GM23338 (cell line): ENCODE measurements at regions not wholly inside any gene's neighbourhood (a gene's known extent, or its start where the extent isn't known, plus 50 kb on each side); places are given as distances from the start of the nearest gene placed in this dataset.

Source experiments
- ATAC-seq: fragments of 200-7000 bp; cut with Tn5 transposase; 3 replicates; pipeline ENCODE4 v1.9.1; 2020
- DNase-seq: peaks from one replicate; pipeline ENCODE4 v3.0.0-alpha.2; 2015; ENCODE audit warnings: low spot score
- H2AFZ ChIP-seq: fragments of 200-600 bp; sonication (generic); 2 replicates; pipeline ENCODE4 v1.8.0; 2016; ENCODE audit warnings: antibody characterized with exemption, mild to moderate bottlenecking, moderate library complexity
- H3F3A ChIP-seq: fragments of 200-600 bp; sonication (generic); replicated peaks from 2 replicates; pipeline ENCODE4 v1.8.0; 2017; ENCODE audit warnings: antibody characterized with exemption, mixed run types, low read depth
- H3K27ac ChIP-seq: fragments of 200-600 bp; sonication (generic); 2 replicates; pipeline ENCODE4 v1.6.1; 2016; ENCODE audit warnings: low read depth
- H3K27me3 ChIP-seq: fragments of 200-600 bp; sonication (generic); 2 replicates; pipeline ENCODE4 v1.8.0; 2016; ENCODE audit warnings: mild to moderate bottlenecking, mixed run types, moderate library complexity; ENCODE audit not compliant: insufficient read depth
- H3K36me3 ChIP-seq: fragments of 200-600 bp; sonication (generic); 2 replicates; pipeline ENCODE4 v1.8.0; 2016; ENCODE audit warnings: mild to moderate bottlenecking; ENCODE audit not compliant: insufficient read depth
- H3K4me1 ChIP-seq: fragments of 200-600 bp; sonication (generic); 2 replicates; pipeline ENCODE4 v1.8.0; 2016; ENCODE audit warnings: mild to moderate bottlenecking, moderate library complexity; ENCODE audit not compliant: insufficient read depth
- H3K4me2 ChIP-seq: fragments of 200-600 bp; sonication (generic); 2 replicates; pipeline ENCODE4 v1.7.1; 2017; ENCODE audit warnings: mixed run types
- H3K4me3 ChIP-seq: fragments of 200-600 bp; sonication (generic); 2 replicates; pipeline ENCODE4 v1.6.1; 2016; ENCODE audit warnings: mixed run types
- H3K79me2 ChIP-seq: fragments of 200-600 bp; sonication (generic); replicated peaks from 2 replicates; pipeline ENCODE4 v1.8.0; 2017; ENCODE audit warnings: mild to moderate bottlenecking; ENCODE audit not compliant: insufficient read depth
- H3K9me2 ChIP-seq: fragments of 200-600 bp; sonication (generic); 2 replicates; pipeline ENCODE4 v1.8.0; 2017; ENCODE audit not compliant: insufficient read depth
- H4K20me1 ChIP-seq: fragments of 200-600 bp; sonication (generic); replicated peaks from 2 replicates; pipeline ENCODE4 v1.8.0; 2017; ENCODE audit warnings: mild to moderate bottlenecking; ENCODE audit not compliant: insufficient read depth
- H3K27ac Mint-ChIP-seq: 2 replicates; pipeline ENCODE4 v1.8.0; 2020; ENCODE audit warnings: inconsistent platforms, mild to moderate bottlenecking, moderate library complexity, mixed read lengths
- H3K27me3 Mint-ChIP-seq: 3 replicates; pipeline ENCODE4 v1.8.0; 2022; ENCODE audit warnings: low read depth, mild to moderate bottlenecking, moderate library complexity, mixed read lengths, inconsistent platforms; ENCODE audit not compliant: insufficient read depth, poor library complexity
- H3K36me3 Mint-ChIP-seq: 3 replicates; pipeline ENCODE4 v1.8.0; 2021; ENCODE audit warnings: low read depth, mild to moderate bottlenecking, inconsistent platforms, moderate library complexity, mixed read lengths
- H3K4me1 Mint-ChIP-seq: 3 replicates; pipeline ENCODE4 v1.8.0; 2020; ENCODE audit warnings: mild to moderate bottlenecking, inconsistent platforms, mixed read lengths
- H3K4me3 Mint-ChIP-seq: 3 replicates; pipeline ENCODE4 v1.8.0; 2021; ENCODE audit warnings: moderate library complexity, mild to moderate bottlenecking, inconsistent platforms, mixed read lengths
- H3K9me3 Mint-ChIP-seq: 3 replicates; pipeline ENCODE4 v1.8.0; 2020; ENCODE audit warnings: moderate library complexity, mild to moderate bottlenecking, inconsistent platforms, mixed read lengths
- EZH2 ChIP-seq: fragments of 200-600 bp; sonication (generic); IDR thresholded peaks from one replicate; pipeline ENCODE4 v1.8.0; 2017; ENCODE audit warnings: antibody characterized with exemption, mild to moderate bottlenecking, low read depth; ENCODE audit not compliant: unreplicated experiment
- EZH2phosphoT487 ChIP-seq: fragments of 200-600 bp; sonication (generic); IDR thresholded peaks from one replicate; pipeline ENCODE4 v1.8.1; 2018; ENCODE audit warnings: antibody characterized with exemption; ENCODE audit not compliant: unreplicated experiment
- TF ChIP-seq, protein P1 (sequence below): fragments of 250-450 bp; sonication (Bioruptor Pico); IDR thresholded peaks from 2 replicates; pipeline ENCODE4 v1.5.0; 2020; ENCODE audit warnings: mild to moderate bottlenecking, moderate library complexity
- TF ChIP-seq, protein P2 (sequence below), 2 experiments: fragments of 200-600 bp in 1 of 2; sonication (generic) in 1 of 2; conservative IDR thresholded peaks; 2 replicates each; pipeline versions ENCODE4 v1.5.1 to v1.6.1; 2016 to 2017; ENCODE audit warnings: antibody characterized with exemption in 2 of 2, low read depth in 2 of 2, mild to moderate bottlenecking in 2 of 2, moderate library complexity in 1 of 2
- TF ChIP-seq, protein P3 (sequence below): IDR thresholded peaks from one replicate; pipeline ENCODE4 v1.6.1; 2018; ENCODE audit warnings: antibody characterized with exemption; ENCODE audit not compliant: unreplicated experiment
- TF ChIP-seq, protein P4 (sequence below): IDR thresholded peaks from 2 replicates; pipeline ENCODE4 v1.6.1; 2016; ENCODE audit warnings: antibody characterized with exemption

DNA sequence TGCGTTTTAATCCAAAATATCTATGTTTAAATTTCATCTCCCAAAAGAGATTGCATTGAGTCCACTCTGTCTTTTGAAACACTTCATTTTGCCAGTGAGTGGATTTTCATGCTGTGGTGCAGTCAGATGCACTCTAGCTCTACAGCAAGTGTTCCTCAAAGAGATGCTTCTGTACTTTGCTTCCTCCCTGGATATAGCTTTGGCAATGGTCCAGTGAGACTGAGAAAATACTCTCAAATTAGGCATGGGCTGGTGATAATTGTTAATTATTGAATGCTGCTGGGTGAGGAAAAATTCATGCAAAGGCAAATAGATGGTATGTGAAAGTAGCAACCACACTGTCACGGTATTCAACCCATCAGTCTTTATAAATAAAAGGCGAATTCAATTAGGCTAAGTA is 396.9 kb downstream of the ADGRL2 start:
- H3K79me2 ChIP-seq, result no peaks in the 10 kb centered on the region
- Mint-ChIP-seq H3K4me1 (peaks cover 8% of the 10 kb centered on the region), H3K4me3 (no peak overlapping the region), H3K36me3 (no peaks in the 10 kb centered on the region), H3K27me3 (no peaks in the 10 kb centered on the region), H3K27ac (no peak overlapping the region), H3K9me3 (no peaks in the 10 kb centered on the region)
- no peaks in the 10 kb centered on the region for H4K20me1 ChIP-seq
- no peaks in the 10 kb centered on the region for H3F3A ChIP-seq
- TF ChIP-seq, protein P1, sequence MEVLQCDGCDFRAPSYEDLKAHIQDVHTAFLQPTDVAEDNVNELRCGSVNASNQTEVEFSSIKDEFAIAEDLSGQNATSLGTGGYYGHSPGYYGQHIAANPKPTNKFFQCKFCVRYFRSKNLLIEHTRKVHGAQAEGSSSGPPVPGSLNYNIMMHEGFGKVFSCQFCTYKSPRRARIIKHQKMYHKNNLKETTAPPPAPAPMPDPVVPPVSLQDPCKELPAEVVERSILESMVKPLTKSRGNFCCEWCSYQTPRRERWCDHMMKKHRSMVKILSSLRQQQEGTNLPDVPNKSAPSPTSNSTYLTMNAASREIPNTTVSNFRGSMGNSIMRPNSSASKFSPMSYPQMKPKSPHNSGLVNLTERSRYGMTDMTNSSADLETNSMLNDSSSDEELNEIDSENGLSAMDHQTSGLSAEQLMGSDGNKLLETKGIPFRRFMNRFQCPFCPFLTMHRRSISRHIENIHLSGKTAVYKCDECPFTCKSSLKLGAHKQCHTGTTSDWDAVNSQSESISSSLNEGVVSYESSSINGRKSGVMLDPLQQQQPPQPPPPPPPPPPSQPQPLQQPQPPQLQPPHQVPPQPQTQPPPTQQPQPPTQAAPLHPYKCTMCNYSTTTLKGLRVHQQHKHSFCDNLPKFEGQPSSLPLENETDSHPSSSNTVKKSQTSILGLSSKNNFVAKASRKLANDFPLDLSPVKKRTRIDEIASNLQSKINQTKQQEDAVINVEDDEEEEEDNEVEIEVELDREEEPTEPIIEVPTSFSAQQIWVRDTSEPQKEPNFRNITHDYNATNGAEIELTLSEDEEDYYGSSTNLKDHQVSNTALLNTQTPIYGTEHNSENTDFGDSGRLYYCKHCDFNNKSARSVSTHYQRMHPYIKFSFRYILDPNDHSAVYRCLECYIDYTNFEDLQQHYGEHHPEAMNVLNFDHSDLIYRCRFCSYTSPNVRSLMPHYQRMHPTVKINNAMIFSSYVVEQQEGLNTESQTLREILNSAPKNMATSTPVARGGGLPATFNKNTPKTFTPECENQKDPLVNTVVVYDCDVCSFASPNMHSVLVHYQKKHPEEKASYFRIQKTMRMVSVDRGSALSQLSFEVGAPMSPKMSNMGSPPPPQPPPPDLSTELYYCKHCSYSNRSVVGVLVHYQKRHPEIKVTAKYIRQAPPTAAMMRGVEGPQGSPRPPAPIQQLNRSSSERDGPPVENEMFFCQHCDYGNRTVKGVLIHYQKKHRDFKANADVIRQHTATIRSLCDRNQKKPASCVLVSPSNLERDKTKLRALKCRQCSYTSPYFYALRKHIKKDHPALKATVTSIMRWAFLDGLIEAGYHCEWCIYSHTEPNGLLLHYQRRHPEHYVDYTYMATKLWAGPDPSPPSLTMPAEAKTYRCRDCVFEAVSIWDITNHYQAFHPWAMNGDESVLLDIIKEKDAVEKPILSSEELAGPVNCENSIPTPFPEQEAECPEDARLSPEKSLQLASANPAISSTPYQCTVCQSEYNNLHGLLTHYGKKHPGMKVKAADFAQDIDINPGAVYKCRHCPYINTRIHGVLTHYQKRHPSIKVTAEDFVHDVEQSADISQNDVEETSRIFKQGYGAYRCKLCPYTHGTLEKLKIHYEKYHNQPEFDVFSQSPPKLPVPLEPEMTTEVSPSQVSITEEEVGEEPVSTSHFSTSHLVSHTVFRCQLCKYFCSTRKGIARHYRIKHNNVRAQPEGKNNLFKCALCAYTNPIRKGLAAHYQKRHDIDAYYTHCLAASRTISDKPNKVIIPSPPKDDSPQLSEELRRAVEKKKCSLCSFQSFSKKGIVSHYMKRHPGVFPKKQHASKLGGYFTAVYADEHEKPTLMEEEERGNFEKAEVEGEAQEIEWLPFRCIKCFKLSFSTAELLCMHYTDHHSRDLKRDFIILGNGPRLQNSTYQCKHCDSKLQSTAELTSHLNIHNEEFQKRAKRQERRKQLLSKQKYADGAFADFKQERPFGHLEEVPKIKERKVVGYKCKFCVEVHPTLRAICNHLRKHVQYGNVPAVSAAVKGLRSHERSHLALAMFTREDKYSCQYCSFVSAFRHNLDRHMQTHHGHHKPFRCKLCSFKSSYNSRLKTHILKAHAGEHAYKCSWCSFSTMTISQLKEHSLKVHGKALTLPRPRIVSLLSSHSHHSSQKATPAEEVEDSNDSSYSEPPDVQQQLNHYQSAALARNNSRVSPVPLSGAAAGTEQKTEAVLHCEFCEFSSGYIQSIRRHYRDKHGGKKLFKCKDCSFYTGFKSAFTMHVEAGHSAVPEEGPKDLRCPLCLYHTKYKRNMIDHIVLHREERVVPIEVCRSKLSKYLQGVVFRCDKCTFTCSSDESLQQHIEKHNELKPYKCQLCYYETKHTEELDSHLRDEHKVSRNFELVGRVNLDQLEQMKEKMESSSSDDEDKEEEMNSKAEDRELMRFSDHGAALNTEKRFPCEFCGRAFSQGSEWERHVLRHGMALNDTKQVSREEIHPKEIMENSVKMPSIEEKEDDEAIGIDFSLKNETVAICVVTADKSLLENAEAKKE (CRISPR knock-in tag), result no peak
- no peaks in the 10 kb centered on the region for H3K9me2 ChIP-seq
- no peak overlapping the region for H3K4me3 ChIP-seq
- H3K36me3 ChIP-seq, result no peaks in the 10 kb centered on the region
- H3K4me1 ChIP-seq, result no peaks in the 10 kb centered on the region
- H2AFZ ChIP-seq, result no peak overlapping the region
- H3K27me3 ChIP-seq, result no peaks in the 10 kb centered on the region
- no peak for ATAC-seq
- H3K27ac ChIP-seq, result no peak overlapping the region
- H3K4me2 ChIP-seq, result no peak overlapping the region
- no peak for DNase-seq

DNA sequence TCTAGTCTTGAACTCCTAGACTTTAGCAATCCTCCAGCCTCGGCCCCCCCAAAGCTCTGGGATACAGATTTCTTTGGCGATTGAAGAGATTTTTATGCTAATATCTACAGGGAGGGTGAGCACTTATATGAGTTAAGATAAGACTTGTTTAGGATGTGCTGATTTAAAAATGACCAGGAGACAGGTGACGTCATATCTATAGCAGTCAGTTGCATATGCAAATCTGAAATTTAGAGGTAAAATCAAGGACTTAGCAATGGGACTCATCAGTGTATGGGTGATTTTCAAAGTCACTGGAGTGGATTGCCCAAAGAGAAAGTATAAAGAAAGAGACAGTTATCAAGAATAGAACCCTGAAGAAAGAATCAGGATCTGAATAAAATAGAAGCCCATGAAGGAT is 394.5 kb downstream of the ADGRL2 start:
- no peaks in the 10 kb centered on the region for H3K79me2 ChIP-seq
- no peaks in the 10 kb centered on the region for H3K27me3 ChIP-seq
- no peak overlapping the region for H2AFZ ChIP-seq
- H3K9me3 Mint-ChIP-seq, result no peaks in the 10 kb centered on the region
- H3K36me3 Mint-ChIP-seq, result no peaks in the 10 kb centered on the region
- no peaks in the 10 kb centered on the region for H4K20me1 ChIP-seq
- no peaks in the 10 kb centered on the region for H3F3A ChIP-seq
- H3K4me3 Mint-ChIP-seq, result no peak overlapping the region
- no peak overlapping the region for H3K27ac Mint-ChIP-seq
- no peak overlapping the region for H3K27ac ChIP-seq
- no peak overlapping the region for H3K4me2 ChIP-seq
- no peaks in the 10 kb centered on the region for H3K4me1 ChIP-seq
- no peaks in the 10 kb centered on the region for H3K27me3 Mint-ChIP-seq
- H3K4me3 ChIP-seq, result no peak overlapping the region
- DNase-seq, result no peak
- peaks cover 6% of the 10 kb centered on the region; the same call in 1 of the 2 replicates for H3K9me2 ChIP-seq
- H3K4me1 Mint-ChIP-seq, result peaks cover 8% of the 10 kb centered on the region
- ATAC-seq, result no peak
- no peaks in the 10 kb centered on the region for H3K36me3 ChIP-seq
- TF ChIP-seq, protein P2, sequence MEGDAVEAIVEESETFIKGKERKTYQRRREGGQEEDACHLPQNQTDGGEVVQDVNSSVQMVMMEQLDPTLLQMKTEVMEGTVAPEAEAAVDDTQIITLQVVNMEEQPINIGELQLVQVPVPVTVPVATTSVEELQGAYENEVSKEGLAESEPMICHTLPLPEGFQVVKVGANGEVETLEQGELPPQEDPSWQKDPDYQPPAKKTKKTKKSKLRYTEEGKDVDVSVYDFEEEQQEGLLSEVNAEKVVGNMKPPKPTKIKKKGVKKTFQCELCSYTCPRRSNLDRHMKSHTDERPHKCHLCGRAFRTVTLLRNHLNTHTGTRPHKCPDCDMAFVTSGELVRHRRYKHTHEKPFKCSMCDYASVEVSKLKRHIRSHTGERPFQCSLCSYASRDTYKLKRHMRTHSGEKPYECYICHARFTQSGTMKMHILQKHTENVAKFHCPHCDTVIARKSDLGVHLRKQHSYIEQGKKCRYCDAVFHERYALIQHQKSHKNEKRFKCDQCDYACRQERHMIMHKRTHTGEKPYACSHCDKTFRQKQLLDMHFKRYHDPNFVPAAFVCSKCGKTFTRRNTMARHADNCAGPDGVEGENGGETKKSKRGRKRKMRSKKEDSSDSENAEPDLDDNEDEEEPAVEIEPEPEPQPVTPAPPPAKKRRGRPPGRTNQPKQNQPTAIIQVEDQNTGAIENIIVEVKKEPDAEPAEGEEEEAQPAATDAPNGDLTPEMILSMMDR (conservative IDR thresholded peaks at IDR 0.05; ENCODE audit: low read depth in 2 of 2), result no peak
- TF ChIP-seq, protein P3, sequence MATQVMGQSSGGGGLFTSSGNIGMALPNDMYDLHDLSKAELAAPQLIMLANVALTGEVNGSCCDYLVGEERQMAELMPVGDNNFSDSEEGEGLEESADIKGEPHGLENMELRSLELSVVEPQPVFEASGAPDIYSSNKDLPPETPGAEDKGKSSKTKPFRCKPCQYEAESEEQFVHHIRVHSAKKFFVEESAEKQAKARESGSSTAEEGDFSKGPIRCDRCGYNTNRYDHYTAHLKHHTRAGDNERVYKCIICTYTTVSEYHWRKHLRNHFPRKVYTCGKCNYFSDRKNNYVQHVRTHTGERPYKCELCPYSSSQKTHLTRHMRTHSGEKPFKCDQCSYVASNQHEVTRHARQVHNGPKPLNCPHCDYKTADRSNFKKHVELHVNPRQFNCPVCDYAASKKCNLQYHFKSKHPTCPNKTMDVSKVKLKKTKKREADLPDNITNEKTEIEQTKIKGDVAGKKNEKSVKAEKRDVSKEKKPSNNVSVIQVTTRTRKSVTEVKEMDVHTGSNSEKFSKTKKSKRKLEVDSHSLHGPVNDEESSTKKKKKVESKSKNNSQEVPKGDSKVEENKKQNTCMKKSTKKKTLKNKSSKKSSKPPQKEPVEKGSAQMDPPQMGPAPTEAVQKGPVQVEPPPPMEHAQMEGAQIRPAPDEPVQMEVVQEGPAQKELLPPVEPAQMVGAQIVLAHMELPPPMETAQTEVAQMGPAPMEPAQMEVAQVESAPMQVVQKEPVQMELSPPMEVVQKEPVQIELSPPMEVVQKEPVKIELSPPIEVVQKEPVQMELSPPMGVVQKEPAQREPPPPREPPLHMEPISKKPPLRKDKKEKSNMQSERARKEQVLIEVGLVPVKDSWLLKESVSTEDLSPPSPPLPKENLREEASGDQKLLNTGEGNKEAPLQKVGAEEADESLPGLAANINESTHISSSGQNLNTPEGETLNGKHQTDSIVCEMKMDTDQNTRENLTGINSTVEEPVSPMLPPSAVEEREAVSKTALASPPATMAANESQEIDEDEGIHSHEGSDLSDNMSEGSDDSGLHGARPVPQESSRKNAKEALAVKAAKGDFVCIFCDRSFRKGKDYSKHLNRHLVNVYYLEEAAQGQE, result no peak
- TF ChIP-seq EZH2, result no peak
- no peak for TF ChIP-seq EZH2phosphoT487
- TF ChIP-seq, protein P4, sequence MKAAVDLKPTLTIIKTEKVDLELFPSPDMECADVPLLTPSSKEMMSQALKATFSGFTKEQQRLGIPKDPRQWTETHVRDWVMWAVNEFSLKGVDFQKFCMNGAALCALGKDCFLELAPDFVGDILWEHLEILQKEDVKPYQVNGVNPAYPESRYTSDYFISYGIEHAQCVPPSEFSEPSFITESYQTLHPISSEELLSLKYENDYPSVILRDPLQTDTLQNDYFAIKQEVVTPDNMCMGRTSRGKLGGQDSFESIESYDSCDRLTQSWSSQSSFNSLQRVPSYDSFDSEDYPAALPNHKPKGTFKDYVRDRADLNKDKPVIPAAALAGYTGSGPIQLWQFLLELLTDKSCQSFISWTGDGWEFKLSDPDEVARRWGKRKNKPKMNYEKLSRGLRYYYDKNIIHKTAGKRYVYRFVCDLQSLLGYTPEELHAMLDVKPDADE, result no peak
